WTC11 (cell line): ENCODE measurements at regions not wholly inside any gene's neighbourhood (a gene's known extent, or its start where the extent isn't known, plus 50 kb on each side); places are given as distances from the start of the nearest gene placed in this dataset.
"Not testable (repeated sequence)": the region's sequence is repeated elsewhere in the genome, so short reads cannot be mapped to it uniquely, and the experiment has no call there.

ENCODE experiments used
- ARID4B ChIP-seq: sonication (generic); formaldehyde crosslinking; IDR thresholded peaks from 2 replicates; pipeline ENCODE4 v1.8.0; 2023; ENCODE audit warnings: missing genetic modification reagents, mild to moderate bottlenecking, borderline replicate concordance
- ATF1 ChIP-seq: sonication (generic); formaldehyde crosslinking; IDR thresholded peaks from 2 replicates; pipeline ENCODE4 v1.8.1; 2023; ENCODE audit warnings: mild to moderate bottlenecking, moderate library complexity, missing genetic modification reagents
- ATF3 ChIP-seq: sonication (generic); formaldehyde crosslinking; conservative IDR thresholded peaks from 2 replicates; pipeline ENCODE4 v1.8.1; 2022; ENCODE audit warnings: mild to moderate bottlenecking, missing genetic modification reagents
- CREM ChIP-seq: sonication (generic); formaldehyde crosslinking; IDR thresholded peaks from 2 replicates; pipeline ENCODE4 v1.8.1; 2022; ENCODE audit warnings: mild to moderate bottlenecking, missing genetic modification reagents, moderate library complexity
- NR3C1 ChIP-seq: sonication (generic); formaldehyde crosslinking; conservative IDR thresholded peaks from 2 replicates; pipeline ENCODE4 v1.8.1; 2023; ENCODE audit warnings: low read depth, mild to moderate bottlenecking, missing genetic modification reagents
- TF ChIP-seq, protein P1 (sequence below): fragments of 200-600 bp; IDR thresholded peaks from 2 replicates; pipeline ENCODE4 v1.8.0; 2022; ENCODE audit warnings: antibody characterized with exemption
- TF ChIP-seq, protein P2 (sequence below): sonication (generic); formaldehyde crosslinking; IDR thresholded peaks from 2 replicates; pipeline ENCODE4 v1.8.0; 2022; ENCODE audit warnings: mild to moderate bottlenecking, missing genetic modification reagents
- TF ChIP-seq, protein P3 (sequence below): sonication (generic); formaldehyde crosslinking; IDR thresholded peaks from 2 replicates; pipeline ENCODE4 v1.8.1; 2022; ENCODE audit warnings: mild to moderate bottlenecking, missing genetic modification reagents, moderate library complexity, borderline replicate concordance
- TF ChIP-seq, protein P4 (sequence below): sonication (generic); formaldehyde crosslinking; IDR thresholded peaks from 2 replicates; pipeline ENCODE4 v1.8.0; 2022; ENCODE audit warnings: mild to moderate bottlenecking, missing genetic modification reagents

- TF ChIP-seq, protein P1, sequence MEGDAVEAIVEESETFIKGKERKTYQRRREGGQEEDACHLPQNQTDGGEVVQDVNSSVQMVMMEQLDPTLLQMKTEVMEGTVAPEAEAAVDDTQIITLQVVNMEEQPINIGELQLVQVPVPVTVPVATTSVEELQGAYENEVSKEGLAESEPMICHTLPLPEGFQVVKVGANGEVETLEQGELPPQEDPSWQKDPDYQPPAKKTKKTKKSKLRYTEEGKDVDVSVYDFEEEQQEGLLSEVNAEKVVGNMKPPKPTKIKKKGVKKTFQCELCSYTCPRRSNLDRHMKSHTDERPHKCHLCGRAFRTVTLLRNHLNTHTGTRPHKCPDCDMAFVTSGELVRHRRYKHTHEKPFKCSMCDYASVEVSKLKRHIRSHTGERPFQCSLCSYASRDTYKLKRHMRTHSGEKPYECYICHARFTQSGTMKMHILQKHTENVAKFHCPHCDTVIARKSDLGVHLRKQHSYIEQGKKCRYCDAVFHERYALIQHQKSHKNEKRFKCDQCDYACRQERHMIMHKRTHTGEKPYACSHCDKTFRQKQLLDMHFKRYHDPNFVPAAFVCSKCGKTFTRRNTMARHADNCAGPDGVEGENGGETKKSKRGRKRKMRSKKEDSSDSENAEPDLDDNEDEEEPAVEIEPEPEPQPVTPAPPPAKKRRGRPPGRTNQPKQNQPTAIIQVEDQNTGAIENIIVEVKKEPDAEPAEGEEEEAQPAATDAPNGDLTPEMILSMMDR, result not testable (repeated sequence)
- TF ChIP-seq, protein P2, sequence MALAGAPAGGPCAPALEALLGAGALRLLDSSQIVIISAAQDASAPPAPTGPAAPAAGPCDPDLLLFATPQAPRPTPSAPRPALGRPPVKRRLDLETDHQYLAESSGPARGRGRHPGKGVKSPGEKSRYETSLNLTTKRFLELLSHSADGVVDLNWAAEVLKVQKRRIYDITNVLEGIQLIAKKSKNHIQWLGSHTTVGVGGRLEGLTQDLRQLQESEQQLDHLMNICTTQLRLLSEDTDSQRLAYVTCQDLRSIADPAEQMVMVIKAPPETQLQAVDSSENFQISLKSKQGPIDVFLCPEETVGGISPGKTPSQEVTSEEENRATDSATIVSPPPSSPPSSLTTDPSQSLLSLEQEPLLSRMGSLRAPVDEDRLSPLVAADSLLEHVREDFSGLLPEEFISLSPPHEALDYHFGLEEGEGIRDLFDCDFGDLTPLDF (CRISPR knock-in tag), result not testable (repeated sequence)
- TF ChIP-seq ATF1; ATF3 (CRISPR knock-in tag); ARID4B (CRISPR knock-in tag); NR3C1 (CRISPR knock-in tag); CREM (CRISPR knock-in tag): not testable (repeated sequence)
- TF ChIP-seq, protein P3, sequence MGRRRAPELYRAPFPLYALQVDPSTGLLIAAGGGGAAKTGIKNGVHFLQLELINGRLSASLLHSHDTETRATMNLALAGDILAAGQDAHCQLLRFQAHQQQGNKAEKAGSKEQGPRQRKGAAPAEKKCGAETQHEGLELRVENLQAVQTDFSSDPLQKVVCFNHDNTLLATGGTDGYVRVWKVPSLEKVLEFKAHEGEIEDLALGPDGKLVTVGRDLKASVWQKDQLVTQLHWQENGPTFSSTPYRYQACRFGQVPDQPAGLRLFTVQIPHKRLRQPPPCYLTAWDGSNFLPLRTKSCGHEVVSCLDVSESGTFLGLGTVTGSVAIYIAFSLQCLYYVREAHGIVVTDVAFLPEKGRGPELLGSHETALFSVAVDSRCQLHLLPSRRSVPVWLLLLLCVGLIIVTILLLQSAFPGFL (CRISPR knock-in tag), result not testable (repeated sequence)
- TF ChIP-seq, protein P4, sequence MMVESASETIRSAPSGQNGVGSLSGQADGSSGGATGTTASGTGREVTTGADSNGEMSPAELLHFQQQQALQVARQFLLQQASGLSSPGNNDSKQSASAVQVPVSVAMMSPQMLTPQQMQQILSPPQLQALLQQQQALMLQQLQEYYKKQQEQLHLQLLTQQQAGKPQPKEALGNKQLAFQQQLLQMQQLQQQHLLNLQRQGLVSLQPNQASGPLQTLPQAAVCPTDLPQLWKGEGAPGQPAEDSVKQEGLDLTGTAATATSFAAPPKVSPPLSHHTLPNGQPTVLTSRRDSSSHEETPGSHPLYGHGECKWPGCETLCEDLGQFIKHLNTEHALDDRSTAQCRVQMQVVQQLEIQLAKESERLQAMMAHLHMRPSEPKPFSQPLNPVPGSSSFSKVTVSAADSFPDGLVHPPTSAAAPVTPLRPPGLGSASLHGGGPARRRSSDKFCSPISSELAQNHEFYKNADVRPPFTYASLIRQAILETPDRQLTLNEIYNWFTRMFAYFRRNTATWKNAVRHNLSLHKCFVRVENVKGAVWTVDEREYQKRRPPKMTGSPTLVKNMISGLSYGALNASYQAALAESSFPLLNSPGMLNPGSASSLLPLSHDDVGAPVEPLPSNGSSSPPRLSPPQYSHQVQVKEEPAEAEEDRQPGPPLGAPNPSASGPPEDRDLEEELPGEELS (CRISPR knock-in tag), result not testable (repeated sequence)
These were observed 319.9 kb upstream of the EPHA4 start for GRCh38 chr2:221892006-221892405.
